ENCODE measurements at regions not wholly inside any gene's neighbourhood (a gene's known extent, or its start where the extent isn't known, plus 50 kb on each side); places are given as distances from the start of the nearest gene placed in this dataset.

DNA sequence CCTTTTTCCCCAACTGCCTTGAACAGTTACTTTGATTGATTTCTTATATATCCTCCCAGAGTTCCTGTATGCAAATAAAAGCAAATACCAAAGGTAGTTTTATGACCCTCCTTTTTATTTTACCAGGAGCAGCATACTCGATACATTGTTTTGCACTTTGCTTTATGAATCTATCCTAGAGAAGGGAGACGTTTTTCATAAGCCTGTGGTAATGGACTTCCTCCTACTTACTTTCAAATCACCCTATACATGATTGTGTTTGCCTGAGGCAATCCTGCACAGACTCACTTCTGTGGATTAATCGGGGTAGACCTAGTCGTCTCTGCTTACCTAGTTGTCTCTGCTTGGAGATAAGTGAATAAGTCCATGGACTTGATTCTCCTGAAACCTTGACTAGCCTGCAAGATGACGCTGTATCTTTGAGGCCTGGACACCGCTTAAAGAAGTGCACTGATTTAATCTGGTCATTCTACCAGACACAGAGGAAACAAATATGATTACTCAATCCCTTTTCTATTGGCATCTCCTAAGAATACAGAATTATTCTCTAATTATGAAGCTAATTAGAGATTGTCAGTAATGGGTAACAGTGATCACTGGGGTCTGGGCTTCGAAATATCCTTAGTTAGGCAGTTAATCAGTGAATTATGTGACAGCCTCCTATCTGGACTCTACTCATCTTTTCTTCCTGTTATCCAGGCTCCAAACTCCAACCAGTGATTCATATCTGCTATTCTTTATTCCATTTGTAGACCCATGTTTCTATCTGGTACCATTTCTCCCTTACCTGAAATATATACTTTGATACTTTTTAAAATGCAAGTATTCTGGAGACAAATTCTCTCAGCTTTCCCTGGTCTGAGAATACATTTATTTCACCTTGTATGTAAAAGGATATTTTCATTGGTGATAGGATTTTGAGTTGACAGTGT lies 447.4 kb upstream of the TRIB2 start:
- H3K4me1 ChIP-seq (ENCODE audit: low read depth): no peaks in the 10 kb centered on the region
- H3K36me3 ChIP-seq: no peaks in the 10 kb centered on the region
- DNase-seq (ENCODE audit: low read depth in 1 of 2, low spot score in 1 of 2): no peak
- no peaks in the 10 kb centered on the region for H3K9me3 ChIP-seq (ENCODE audit: low read depth)
- H3K4me3 ChIP-seq: no peak overlapping the region
- no peaks in the 10 kb centered on the region for H3K27me3 ChIP-seq
- no peak overlapping the region for H3K27ac ChIP-seq
- TF ChIP-seq, protein P1, sequence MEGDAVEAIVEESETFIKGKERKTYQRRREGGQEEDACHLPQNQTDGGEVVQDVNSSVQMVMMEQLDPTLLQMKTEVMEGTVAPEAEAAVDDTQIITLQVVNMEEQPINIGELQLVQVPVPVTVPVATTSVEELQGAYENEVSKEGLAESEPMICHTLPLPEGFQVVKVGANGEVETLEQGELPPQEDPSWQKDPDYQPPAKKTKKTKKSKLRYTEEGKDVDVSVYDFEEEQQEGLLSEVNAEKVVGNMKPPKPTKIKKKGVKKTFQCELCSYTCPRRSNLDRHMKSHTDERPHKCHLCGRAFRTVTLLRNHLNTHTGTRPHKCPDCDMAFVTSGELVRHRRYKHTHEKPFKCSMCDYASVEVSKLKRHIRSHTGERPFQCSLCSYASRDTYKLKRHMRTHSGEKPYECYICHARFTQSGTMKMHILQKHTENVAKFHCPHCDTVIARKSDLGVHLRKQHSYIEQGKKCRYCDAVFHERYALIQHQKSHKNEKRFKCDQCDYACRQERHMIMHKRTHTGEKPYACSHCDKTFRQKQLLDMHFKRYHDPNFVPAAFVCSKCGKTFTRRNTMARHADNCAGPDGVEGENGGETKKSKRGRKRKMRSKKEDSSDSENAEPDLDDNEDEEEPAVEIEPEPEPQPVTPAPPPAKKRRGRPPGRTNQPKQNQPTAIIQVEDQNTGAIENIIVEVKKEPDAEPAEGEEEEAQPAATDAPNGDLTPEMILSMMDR (IDR thresholded peaks at IDR 0.05; ENCODE audit: low read depth, low read length): no peak

DNA sequence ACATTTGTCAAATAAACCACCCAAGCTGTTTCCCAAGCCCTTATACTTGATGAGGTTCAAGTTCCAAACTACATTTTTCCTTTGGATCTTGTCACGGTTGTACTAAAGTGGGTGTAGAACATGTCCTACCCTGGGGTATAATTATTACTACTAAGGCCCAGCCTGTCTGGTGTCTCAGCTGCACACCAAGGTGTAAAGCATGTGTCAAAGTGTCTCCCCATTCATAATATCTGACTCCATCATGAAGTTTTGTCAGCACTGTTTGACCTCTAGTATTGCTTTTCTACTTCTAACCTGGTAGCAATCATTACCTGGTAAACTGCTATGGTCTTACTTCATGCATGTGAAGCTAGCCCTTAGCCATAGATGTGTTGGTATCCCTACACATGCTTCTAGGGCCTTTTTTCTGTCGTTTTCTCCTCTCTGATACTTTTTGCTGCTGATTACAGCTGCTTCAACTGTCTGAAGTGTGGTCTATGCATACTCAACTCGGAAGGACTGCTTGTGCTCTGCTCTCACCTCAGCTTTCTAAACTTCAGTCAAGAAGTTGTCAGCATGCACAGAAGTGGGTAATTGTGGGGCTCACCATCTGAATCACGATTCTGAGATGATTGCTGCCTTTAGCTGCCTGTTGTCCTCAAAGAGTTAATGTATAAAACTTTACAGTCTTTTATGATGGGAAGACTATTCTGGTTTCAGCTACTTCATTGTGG lies 445.7 kb upstream of the TRIB2 start:
- Histone ChIP-seq H3K9me3 (ENCODE audit: low read depth) (no peaks in the 10 kb centered on the region), H3K4me1 (ENCODE audit: low read depth) (no peaks in the 10 kb centered on the region), H3K27ac (no peak overlapping the region), H3K36me3 (no peaks in the 10 kb centered on the region), H3K27me3 (no peaks in the 10 kb centered on the region), H3K4me3 (no peak overlapping the region)
- TF ChIP-seq, protein P1 (IDR thresholded peaks at IDR 0.05; ENCODE audit: low read depth, low read length): no peak
- DNase-seq (ENCODE audit: low read depth in 1 of 2, low spot score in 1 of 2): no peak

DNA sequence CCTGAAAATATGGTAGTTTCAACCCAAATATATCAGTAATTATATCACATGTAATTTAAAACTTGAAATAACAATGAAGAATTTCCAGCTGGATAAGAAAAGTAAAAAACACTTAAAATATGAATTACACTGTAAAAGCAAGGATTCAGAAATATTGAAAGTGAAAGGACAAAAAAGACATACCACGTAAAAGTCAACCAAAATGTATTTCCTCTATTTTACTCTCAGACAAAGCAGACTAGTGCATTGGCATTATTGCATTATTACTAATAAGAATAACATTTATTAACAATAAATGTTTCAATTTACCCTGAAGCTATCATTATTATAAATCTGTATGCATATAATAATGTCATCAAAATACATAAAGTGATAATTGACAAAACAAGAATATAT lies 445.1 kb upstream of the TRIB2 start:
- no peaks in the 10 kb centered on the region for H3K9me3 ChIP-seq (ENCODE audit: low read depth)
- TF ChIP-seq, protein P1 (IDR thresholded peaks at IDR 0.05; ENCODE audit: low read depth, low read length): no peak
- no peak overlapping the region for H3K4me3 ChIP-seq
- no peaks in the 10 kb centered on the region for H3K36me3 ChIP-seq
- no peak for DNase-seq (ENCODE audit: low read depth in 1 of 2, low spot score in 1 of 2)
- no peaks in the 10 kb centered on the region for H3K4me1 ChIP-seq (ENCODE audit: low read depth)
- no peaks in the 10 kb centered on the region for H3K27me3 ChIP-seq
- no peak overlapping the region for H3K27ac ChIP-seq

DNA sequence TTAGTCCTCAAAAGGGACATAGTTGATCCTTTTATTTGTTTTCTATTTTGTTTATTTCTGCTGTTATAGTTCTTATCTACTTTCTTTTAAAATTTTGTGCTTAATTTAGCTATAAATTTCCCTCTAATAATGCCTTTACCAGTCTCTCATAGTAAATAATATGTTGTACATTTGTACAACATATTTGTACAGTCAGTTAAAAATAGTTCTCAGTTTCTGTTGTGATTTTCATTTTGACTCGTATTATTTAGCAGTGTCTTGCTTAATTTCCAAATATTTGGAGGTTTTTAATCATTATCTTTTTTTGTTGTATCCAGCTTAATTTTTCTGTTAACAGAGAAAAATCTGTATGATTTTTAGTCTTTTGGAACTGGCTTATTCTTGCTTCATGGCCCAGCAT lies 443.6 kb upstream of the TRIB2 start:
- Histone ChIP-seq H3K36me3 (no peaks in the 10 kb centered on the region), H3K27me3 (no peaks in the 10 kb centered on the region), H3K27ac (no peak overlapping the region), H3K4me3 (no peak overlapping the region), H3K9me3 (ENCODE audit: low read depth) (no peaks in the 10 kb centered on the region), H3K4me1 (ENCODE audit: low read depth) (peaks cover 11% of the 10 kb centered on the region)
- DNase-seq (ENCODE audit: low read depth in 1 of 2, low spot score in 1 of 2): no peak
- TF ChIP-seq, protein P1 (IDR thresholded peaks at IDR 0.05; ENCODE audit: low read depth, low read length): no peak

DNA sequence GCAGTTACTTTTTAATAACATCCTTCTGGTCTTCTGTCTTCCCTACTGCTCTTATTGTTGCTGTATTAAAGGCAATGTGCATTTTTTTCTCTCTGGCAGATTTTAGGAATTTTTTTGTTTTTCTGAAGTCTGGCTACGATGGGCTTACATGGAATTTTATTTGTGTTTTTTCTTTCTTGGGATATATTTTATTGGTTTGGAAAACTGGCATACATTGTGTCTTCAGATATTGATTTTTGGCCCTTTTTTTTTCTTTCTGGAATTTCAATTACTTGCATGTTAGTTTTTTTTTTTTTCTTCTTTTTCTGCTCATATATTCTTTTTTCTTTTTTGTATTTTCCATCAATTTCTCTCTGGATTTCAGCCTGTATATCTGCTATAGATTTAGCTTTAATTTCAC lies 442.1 kb upstream of the TRIB2 start:
- Histone ChIP-seq H3K27me3 (no peaks in the 10 kb centered on the region), H3K9me3 (ENCODE audit: low read depth) (no peaks in the 10 kb centered on the region), H3K27ac (no peak overlapping the region), H3K36me3 (no peaks in the 10 kb centered on the region), H3K4me1 (ENCODE audit: low read depth) (peaks cover 11% of the 10 kb centered on the region), H3K4me3 (no peak overlapping the region)
- TF ChIP-seq, protein P1 (IDR thresholded peaks at IDR 0.05; ENCODE audit: low read depth, low read length): no peak
- no peak for DNase-seq (ENCODE audit: low read depth in 1 of 2, low spot score in 1 of 2)

Data from cardiac muscle cell (in vitro differentiated cells and primary cell).